CD14-positive monocyte (primary cell): ENCODE measurements at regions not wholly inside any gene's neighbourhood (a gene's known extent, or its start where the extent isn't known, plus 50 kb on each side); places are given as distances from the start of the nearest gene placed in this dataset.
A peak's percentile ranks its signal among the peaks of the same experiment; 100 is the strongest.

ENCODE experiments used
- DNase-seq, 3 donors: peaks; one replicate each; pipeline ENCODE4 v3.0.0-alpha.2; 2011 to 2022
- H2AFZ ChIP-seq: 2 replicates; pipeline ENCODE4 v1.6.0; 2012; ENCODE audit warnings: mild to moderate bottlenecking, low read depth, low read length, inconsistent platforms; ENCODE audit not compliant: insufficient read depth, poor library complexity, severe bottlenecking
- H3K27ac ChIP-seq, 2 donors: 1 replicate in 1 of 2; 2 replicates in 1 of 2; pipeline ENCODE4 v1.5.1; 2012 to 2013; ENCODE audit warnings: low read length in 2 of 2, control low read depth in 1 of 2, inconsistent platforms in 1 of 2, low read depth in 1 of 2, mild to moderate bottlenecking in 1 of 2
- H3K27me3 ChIP-seq, 2 donors: one replicate each; pipeline versions ENCODE4 v1.6.0 to v1.6.1; 2011 to 2013; ENCODE audit warnings: low read length in 2 of 2; ENCODE audit not compliant: control insufficient read depth in 2 of 2, insufficient read depth in 2 of 2
- H3K36me3 ChIP-seq, 2 donors: replicated peaks in 1 of 2; 1 replicate in 1 of 2; 2 replicates in 1 of 2; pipeline versions ENCODE4 v1.5.1 to v1.6.1; 2012 to 2013; ENCODE audit warnings: low read length in 2 of 2, control low read depth in 1 of 2, inconsistent platforms in 1 of 2, mild to moderate bottlenecking in 1 of 2; ENCODE audit not compliant: insufficient read depth in 2 of 2, control insufficient read depth in 1 of 2
- H3K4me1 ChIP-seq, 2 donors: 1 replicate in 1 of 2; 2 replicates in 1 of 2; pipeline versions ENCODE4 v1.5.1 to v1.6.1; 2012 to 2013; ENCODE audit warnings: low read length in 2 of 2, control low read depth in 1 of 2, inconsistent platforms in 1 of 2, mild to moderate bottlenecking in 1 of 2, moderate library complexity in 1 of 2; ENCODE audit not compliant: insufficient read depth in 2 of 2, control insufficient read depth in 1 of 2
- H3K4me2 ChIP-seq: replicated peaks from 2 replicates; pipeline ENCODE3; 2012; ENCODE audit warnings: low read length, moderate library complexity, mild to moderate bottlenecking; ENCODE audit not compliant: poor library complexity, severe bottlenecking; ENCODE audit errors: extremely low read depth
- H3K4me3 ChIP-seq, 3 experiments: fragments of 200-600 bp in 1 of 3; sonication (generic) in 1 of 3; replicated peaks in 1 of 3; 1 replicate in 2 of 3; 2 replicates in 1 of 3; pipeline ENCODE4 v1.5.1; 2011 to 2013; ENCODE audit warnings: low read length in 3 of 3, mild to moderate bottlenecking in 3 of 3, control low read depth in 2 of 3, low read depth in 2 of 3, inconsistent platforms in 1 of 3, moderate library complexity in 1 of 3
- H3K79me2 ChIP-seq: 2 replicates; pipeline ENCODE4 v1.6.0; 2012; ENCODE audit warnings: mild to moderate bottlenecking, control low read depth, inconsistent platforms, low read length, moderate library complexity; ENCODE audit not compliant: insufficient read depth
- H3K9ac ChIP-seq: 2 replicates; pipeline ENCODE4 v1.6.0; 2017; ENCODE audit warnings: low read length, mild to moderate bottlenecking; ENCODE audit not compliant: insufficient read depth, poor library complexity, severe bottlenecking
- H3K9me3 ChIP-seq, 2 donors: replicated peaks in 1 of 2; 1 replicate in 1 of 2; 2 replicates in 1 of 2; pipeline versions ENCODE4 v1.5.1 to v1.6.1; 2012 to 2013; ENCODE audit warnings: low read length in 2 of 2, control low read depth in 1 of 2; ENCODE audit not compliant: control insufficient read depth in 1 of 2, insufficient read depth in 1 of 2
- H4K20me1 ChIP-seq: 2 replicates; pipeline ENCODE4 v1.6.0; 2012; ENCODE audit warnings: mild to moderate bottlenecking, low read length, control low read depth, moderate library complexity; ENCODE audit not compliant: insufficient read depth
- H3K27ac Mint-ChIP-seq, 7 donors: one replicate each; pipeline ENCODE4 v1.8.0; 2020; ENCODE audit warnings: mild to moderate bottlenecking in 7 of 7, mixed read lengths in 7 of 7, moderate library complexity in 6 of 7, inconsistent platforms in 2 of 7
- H3K27me3 Mint-ChIP-seq, 3 donors: one replicate each; pipeline ENCODE4 v1.8.0; 2021 to 2022; ENCODE audit warnings: low read depth in 3 of 3, mild to moderate bottlenecking in 3 of 3, mixed read lengths in 3 of 3, moderate library complexity in 3 of 3, inconsistent platforms in 1 of 3
- H3K36me3 Mint-ChIP-seq, 2 donors: one replicate each; pipeline ENCODE4 v1.8.0; 2020; ENCODE audit warnings: mixed read lengths in 2 of 2, inconsistent platforms in 1 of 2, mild to moderate bottlenecking in 1 of 2
- H3K4me1 Mint-ChIP-seq: one replicate; pipeline ENCODE4 v1.8.0; 2020; ENCODE audit warnings: mild to moderate bottlenecking, mixed read lengths
- H3K4me3 Mint-ChIP-seq, 2 donors: one replicate each; pipeline ENCODE4 v1.8.0; 2020; ENCODE audit warnings: mild to moderate bottlenecking in 2 of 2, mixed read lengths in 2 of 2, moderate library complexity in 1 of 2
- H3K9me3 Mint-ChIP-seq, 7 donors: one replicate each; pipeline ENCODE4 v1.8.0; 2020 to 2022; ENCODE audit warnings: mixed read lengths in 7 of 7, mild to moderate bottlenecking in 6 of 7, moderate library complexity in 6 of 7, inconsistent platforms in 2 of 7
- CTCF ChIP-seq: fragments of 200-600 bp; IDR thresholded peaks from one replicate; pipeline ENCODE4 v1.8.0; 2022; ENCODE audit warnings: antibody characterized with exemption, mild to moderate bottlenecking
- WGBS: methylation state at CpG from one replicate; pipeline ENCODE4 v1.1.5; 2013; ENCODE audit warnings: missing lambda C conversion rate; ENCODE audit not compliant: insufficient coverage; 5-methylcytosine and 5-hydroxymethylcytosine counted together
- intact Hi-C, 2 donors: fragments of 100-400 bp; cut with micrococcal nuclease; formaldehyde crosslinking; loops; one replicate each; pipeline versions ENCODE4 v1.15.0 to v1.15.1; 2023

GRCh38 chr20:43265449-43265848, 75.7 kb upstream of the PTPRT start:
- H3K4me3 Mint-ChIP-seq = no peak overlapping the region
- Histone ChIP-seq H3K27me3 (no peaks in the 10 kb centered on the region), H3K4me3 (no peak overlapping the region), H3K27ac (no peak overlapping the region), H3K4me2 (no peak overlapping the region), H3K36me3 (no peaks in the 10 kb centered on the region), H3K9me3 (no peaks in the 10 kb centered on the region), H3K4me1 (no peaks in the 10 kb centered on the region), H4K20me1 (no peaks in the 10 kb centered on the region), H2AFZ (no peak overlapping the region), H3K9ac (no peak overlapping the region), H3K79me2 (no peaks in the 10 kb centered on the region)
- H3K36me3 Mint-ChIP-seq = no peaks in the 10 kb centered on the region
- no peak for DNase-seq
- intact Hi-C loops = no loop called here
- WGBS = 100% methylated on average over 1 of the region's 2 CpGs
- peaks cover 0 to 3% (median 0%) of the 10 kb centered on the region in 7 donors for H3K9me3 Mint-ChIP-seq
- H3K4me1 Mint-ChIP-seq = no peaks in the 10 kb centered on the region
- TF ChIP-seq CTCF = no peak
- peaks cover 4 to 7% (median 6%) of the 10 kb centered on the region in 3 donors for H3K27me3 Mint-ChIP-seq
- no peak overlapping the region for H3K27ac Mint-ChIP-seq

GRCh38 chr20:43263226-43263625, 73.5 kb upstream of the PTPRT start:
- 86% methylated on average over 2 of the region's 2 CpGs for WGBS
- Histone ChIP-seq H3K9ac (no peak overlapping the region), H3K4me2 (no peak overlapping the region), H3K4me1 (no peaks in the 10 kb centered on the region), H4K20me1 (no peaks in the 10 kb centered on the region), H3K27ac (no peak overlapping the region), H3K27me3 (no peaks in the 10 kb centered on the region), H3K4me3 (no peak overlapping the region), H3K9me3 (no peaks in the 10 kb centered on the region), H3K79me2 (no peaks in the 10 kb centered on the region), H2AFZ (no peak overlapping the region), H3K36me3 (no peaks in the 10 kb centered on the region)
- H3K36me3 Mint-ChIP-seq = no peaks in the 10 kb centered on the region
- no peaks in the 10 kb centered on the region for H3K4me1 Mint-ChIP-seq
- H3K27me3 Mint-ChIP-seq = peaks cover 4 to 8% (median 6%) of the 10 kb centered on the region in 3 donors
- H3K9me3 Mint-ChIP-seq = peaks cover 1 to 8% (median 4%) of the 10 kb centered on the region in 7 donors
- H3K27ac Mint-ChIP-seq = peak overlapping the region in 1 of 7 donors; percentile 64
- H3K4me3 Mint-ChIP-seq = no peak overlapping the region
- intact Hi-C loops = no loop called here
- no peak for DNase-seq
- no peak for TF ChIP-seq CTCF
